Tibial nerve (tissue), 4 donors: ENCODE measurements at regions not wholly inside any gene's neighbourhood (a gene's known extent, or its start where the extent isn't known, plus 50 kb on each side); places are given as distances from the start of the nearest gene placed in this dataset.
A peak's percentile ranks its signal among the peaks of the same experiment; 100 is the strongest.

Experiments
- DNase-seq, 2 donors: peaks; one replicate each; pipeline ENCODE4 v3.0.0-alpha.2; 2019; ENCODE audit warnings: low spot score in 2 of 2
- H3K27ac ChIP-seq, 4 donors: fragments of 200-600 bp; sonication (generic) in 3 of 4; one replicate each; pipeline ENCODE4 v1.5.1; 2017 to 2019; ENCODE audit warnings: mild to moderate bottlenecking in 1 of 4
- H3K27me3 ChIP-seq, 2 donors: fragments of 200-600 bp; sonication (generic) in 1 of 2; one replicate each; pipeline versions ENCODE4 v1.5.1 to v1.6.0; 2017 to 2019
- H3K36me3 ChIP-seq, 3 donors: fragments of 200-600 bp; sonication (generic); one replicate each; pipeline ENCODE4 v1.5.1; 2018 to 2019
- H3K4me1 ChIP-seq, 4 donors: fragments of 200-600 bp; sonication (generic) in 3 of 4; one replicate each; pipeline ENCODE4 v1.5.1; 2017 to 2019
- H3K4me3 ChIP-seq, 4 donors: fragments of 200-600 bp; sonication (generic) in 3 of 4; one replicate each; pipeline ENCODE4 v1.5.1; 2017 to 2019; ENCODE audit warnings: mild to moderate bottlenecking in 1 of 4, moderate library complexity in 1 of 4
- H3K9me3 ChIP-seq, 4 donors: fragments of 200-600 bp; sonication (generic) in 3 of 4; one replicate each; pipeline ENCODE4 v1.5.1; 2017 to 2019
- EP300 ChIP-seq, 2 donors: sonication (generic); formaldehyde crosslinking; IDR thresholded peaks; one replicate each; pipeline ENCODE4 v1.6.1; 2017; ENCODE audit warnings: antibody characterized with exemption in 2 of 2, mild to moderate bottlenecking in 1 of 2
- POLR2A ChIP-seq, 2 donors: fragments of 450-650 bp; IDR thresholded peaks; one replicate each; pipeline ENCODE4 v1.6.1; 2017; ENCODE audit warnings: antibody characterized with exemption in 2 of 2, mild to moderate bottlenecking in 2 of 2, moderate library complexity in 2 of 2
- WGBS, 2 donors: methylation state at CpG; one replicate each; pipeline ENCODE4 v1.1.5; 2018; 5-methylcytosine and 5-hydroxymethylcytosine counted together
- TF ChIP-seq, protein P1 (sequence below), 5 experiments: fragments of 200-600 bp in 3 of 5; fragments of 450-650 bp in 2 of 5; sonication (generic) in 3 of 5; IDR thresholded peaks; one replicate each; pipeline ENCODE4 v1.5.1; 2016 to 2019; ENCODE audit warnings: antibody characterized with exemption in 5 of 5, mild to moderate bottlenecking in 3 of 5, moderate library complexity in 2 of 5

DNA sequence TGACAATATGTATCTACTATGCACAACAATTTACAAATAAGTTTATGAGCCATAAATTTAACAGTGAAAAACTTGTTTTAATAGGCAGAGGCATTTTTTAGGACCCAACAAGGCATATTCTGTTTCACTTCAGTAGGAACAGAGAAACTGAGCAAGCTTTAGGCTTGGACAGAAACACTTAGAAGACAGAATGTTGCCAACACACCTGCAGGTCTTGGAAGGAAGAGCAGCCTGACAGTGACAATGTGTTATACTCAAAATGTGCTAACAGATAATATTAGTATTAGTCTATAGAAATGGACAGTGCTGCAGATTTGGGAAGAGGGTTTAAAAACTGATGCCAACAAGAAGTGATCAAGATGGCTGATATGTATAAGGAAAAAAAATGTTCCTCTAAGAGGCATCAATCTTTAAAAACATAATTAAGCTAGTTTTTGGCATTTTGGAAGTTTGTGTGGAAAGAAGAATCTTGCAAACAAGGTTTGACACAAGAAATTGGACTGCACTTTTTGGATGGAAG lies 297.1 kb upstream of the FSIP2 start:
- Histone ChIP-seq H3K36me3 (no peaks in the 10 kb centered on the region), H3K27ac (no peak overlapping the region), H3K27me3 (no peaks in the 10 kb centered on the region), H3K4me3 (no peak overlapping the region), H3K9me3 (no peaks in the 10 kb centered on the region), H3K4me1 (no peaks in the 10 kb centered on the region)
- no peak for TF ChIP-seq EP300 (IDR thresholded peaks at IDR 0.05)
- DNase-seq: no peak

DNA sequence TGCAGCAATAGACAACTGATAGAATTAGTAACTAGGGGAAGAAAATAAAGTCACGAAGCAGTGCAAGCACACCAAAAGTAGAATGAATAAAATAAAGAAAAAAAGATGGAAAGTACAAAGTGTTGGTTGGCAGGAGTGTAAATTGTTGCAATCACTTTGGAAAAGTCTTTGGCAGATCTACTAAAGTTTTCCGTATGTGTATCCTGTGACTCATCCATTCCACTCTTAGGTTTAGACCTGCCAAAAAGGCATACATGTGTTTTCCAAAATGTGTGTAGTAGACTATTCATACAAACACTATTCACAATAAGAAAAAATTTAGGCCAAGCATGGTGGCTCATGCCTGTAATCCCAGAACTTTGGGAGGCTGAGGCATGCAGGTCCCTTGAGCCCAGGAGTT lies 282.1 kb upstream of the FSIP2 start:
- no peak overlapping the region for H3K4me3 ChIP-seq
- H3K4me1 ChIP-seq: no peaks in the 10 kb centered on the region
- H3K36me3 ChIP-seq: no peaks in the 10 kb centered on the region
- TF ChIP-seq EP300 (IDR thresholded peaks at IDR 0.05): peak in 1 of 2 donors; percentile 38
- TF ChIP-seq, protein P1, sequence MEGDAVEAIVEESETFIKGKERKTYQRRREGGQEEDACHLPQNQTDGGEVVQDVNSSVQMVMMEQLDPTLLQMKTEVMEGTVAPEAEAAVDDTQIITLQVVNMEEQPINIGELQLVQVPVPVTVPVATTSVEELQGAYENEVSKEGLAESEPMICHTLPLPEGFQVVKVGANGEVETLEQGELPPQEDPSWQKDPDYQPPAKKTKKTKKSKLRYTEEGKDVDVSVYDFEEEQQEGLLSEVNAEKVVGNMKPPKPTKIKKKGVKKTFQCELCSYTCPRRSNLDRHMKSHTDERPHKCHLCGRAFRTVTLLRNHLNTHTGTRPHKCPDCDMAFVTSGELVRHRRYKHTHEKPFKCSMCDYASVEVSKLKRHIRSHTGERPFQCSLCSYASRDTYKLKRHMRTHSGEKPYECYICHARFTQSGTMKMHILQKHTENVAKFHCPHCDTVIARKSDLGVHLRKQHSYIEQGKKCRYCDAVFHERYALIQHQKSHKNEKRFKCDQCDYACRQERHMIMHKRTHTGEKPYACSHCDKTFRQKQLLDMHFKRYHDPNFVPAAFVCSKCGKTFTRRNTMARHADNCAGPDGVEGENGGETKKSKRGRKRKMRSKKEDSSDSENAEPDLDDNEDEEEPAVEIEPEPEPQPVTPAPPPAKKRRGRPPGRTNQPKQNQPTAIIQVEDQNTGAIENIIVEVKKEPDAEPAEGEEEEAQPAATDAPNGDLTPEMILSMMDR (IDR thresholded peaks at IDR 0.05): no peak
- peaks cover 0 to 8% (median 2%) of the 10 kb centered on the region in 4 donors for H3K9me3 ChIP-seq
- no peaks in the 10 kb centered on the region for H3K27me3 ChIP-seq
- WGBS, 2 donors: 63 to 64% methylated on average over 2 of the region's 2 CpGs
- no peak overlapping the region for H3K27ac ChIP-seq
- no peak for DNase-seq

GRCh38 chr2:185463481-185463880 lies 275.1 kb upstream of the FSIP2 start:
- TF ChIP-seq, protein P1 (IDR thresholded peaks at IDR 0.05): no peak
- TF ChIP-seq POLR2A (IDR thresholded peaks at IDR 0.05) (no peak), EP300 (IDR thresholded peaks at IDR 0.05) (no peak)
- WGBS, 2 donors: 77 to 91% methylated on average over 3 of the region's 3 CpGs
- no peaks in the 10 kb centered on the region for H3K36me3 ChIP-seq
- DNase-seq: no peak
- no peaks in the 10 kb centered on the region for H3K4me1 ChIP-seq
- no peak overlapping the region for H3K27ac ChIP-seq
- H3K4me3 ChIP-seq: no peak overlapping the region
- peaks cover 0 to 13% (median 0%) of the 10 kb centered on the region in 4 donors for H3K9me3 ChIP-seq
- no peaks in the 10 kb centered on the region for H3K27me3 ChIP-seq

DNA sequence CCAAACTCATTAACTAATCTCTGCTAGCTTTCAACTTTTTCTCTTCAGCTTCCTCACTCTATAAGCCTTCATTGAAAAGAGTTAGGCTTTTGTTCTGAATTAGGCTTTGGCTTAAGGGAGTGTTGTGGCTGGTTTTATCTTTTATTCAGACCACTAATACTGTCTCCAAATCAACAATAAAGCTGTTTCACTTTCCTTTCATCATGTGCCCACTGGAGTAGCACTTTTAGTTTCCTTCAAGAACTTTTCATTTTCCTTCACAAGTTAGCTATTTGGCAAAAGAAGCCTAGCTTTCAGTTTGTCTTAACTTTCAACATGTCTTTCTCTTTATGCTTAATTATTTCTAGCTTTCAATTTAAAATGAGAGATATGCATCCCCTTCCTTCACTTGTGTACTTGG lies 271.7 kb upstream of the FSIP2 start:
- H3K36me3 ChIP-seq: no peaks in the 10 kb centered on the region
- TF ChIP-seq POLR2A (IDR thresholded peaks at IDR 0.05): no peak
- TF ChIP-seq, protein P1 (IDR thresholded peaks at IDR 0.05): no peak
- no peak for TF ChIP-seq EP300 (IDR thresholded peaks at IDR 0.05)
- no peak for DNase-seq
- no peak overlapping the region for H3K27ac ChIP-seq
- no peak overlapping the region for H3K4me3 ChIP-seq
- H3K27me3 ChIP-seq: no peaks in the 10 kb centered on the region
- no peaks in the 10 kb centered on the region for H3K4me1 ChIP-seq
- peaks cover 0 to 13% (median 0%) of the 10 kb centered on the region in 4 donors for H3K9me3 ChIP-seq

DNA sequence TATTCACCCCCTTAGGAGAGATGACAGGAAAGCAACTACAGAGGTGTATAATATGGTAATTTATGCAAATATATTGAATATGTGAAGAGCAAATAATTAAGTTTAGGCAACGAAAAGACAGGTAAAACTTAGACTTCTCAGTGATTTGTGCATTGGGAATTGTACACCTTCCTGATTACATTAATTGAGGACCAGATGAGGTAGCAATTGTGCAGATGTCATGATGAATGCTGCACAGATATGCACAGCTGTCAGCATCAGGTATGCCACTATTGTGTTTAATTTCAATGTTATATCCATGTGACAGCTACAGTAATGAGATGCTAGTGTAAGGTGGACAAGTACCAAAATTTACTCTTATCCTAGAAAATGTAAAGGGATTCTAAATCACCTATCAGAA lies 267.2 kb upstream of the FSIP2 start:
- DNase-seq: no peak
- 84 to 85% methylated on average over 1 of the region's 1 CpG for WGBS, 2 donors

More for the DNA sequence above, 267.2 kb upstream of the FSIP2 start:
- peaks cover 0 to 5% (median 0%) of the 10 kb centered on the region in 4 donors for H3K9me3 ChIP-seq
- no peak overlapping the region for H3K27ac ChIP-seq
- H3K36me3 ChIP-seq: no peaks in the 10 kb centered on the region
- H3K27me3 ChIP-seq: no peaks in the 10 kb centered on the region
- no peaks in the 10 kb centered on the region for H3K4me1 ChIP-seq
- no peak for TF ChIP-seq POLR2A (IDR thresholded peaks at IDR 0.05)
- no peak for TF ChIP-seq EP300 (IDR thresholded peaks at IDR 0.05)
- TF ChIP-seq, protein P1 (IDR thresholded peaks at IDR 0.05): no peak
- no peak overlapping the region for H3K4me3 ChIP-seq
